KMS-11 (cell line): ENCODE measurements at regions not wholly inside any gene's neighbourhood (a gene's known extent, or its start where the extent isn't known, plus 50 kb on each side); places are given as distances from the start of the nearest gene placed in this dataset.
"Not testable (repeated sequence)": the region's sequence is repeated elsewhere in the genome, so short reads cannot be mapped to it uniquely, and the experiment has no call there.

ENCODE experiments used
- H2AFZ ChIP-seq: fragments of 200-600 bp; sonication (generic); 2 replicates; pipeline ENCODE4 v1.6.1; 2016; ENCODE audit warnings: antibody characterized with exemption, mixed run types, low read depth
- H3K27ac ChIP-seq: fragments of 200-600 bp; sonication (generic); 2 replicates; pipeline ENCODE4 v1.6.1; 2016; ENCODE audit warnings: mild to moderate bottlenecking, mixed run types
- H3K27me3 ChIP-seq: fragments of 200-600 bp; sonication (generic); 2 replicates; pipeline ENCODE4 v1.6.1; 2017; ENCODE audit warnings: mild to moderate bottlenecking, low read depth, mixed run types, moderate library complexity; ENCODE audit not compliant: insufficient read depth
- H3K36me3 ChIP-seq: fragments of 200-600 bp; sonication (generic); 2 replicates; pipeline ENCODE4 v1.6.1; 2017; ENCODE audit warnings: mild to moderate bottlenecking, mixed run types; ENCODE audit not compliant: insufficient read depth
- H3K4me1 ChIP-seq: fragments of 200-600 bp; sonication (generic); 2 replicates; pipeline ENCODE4 v1.6.1; 2016; ENCODE audit warnings: mild to moderate bottlenecking, low read depth, mixed run types; ENCODE audit not compliant: poor library complexity, severe bottlenecking
- H3K4me2 ChIP-seq: fragments of 200-600 bp; sonication (generic); 2 replicates; pipeline ENCODE4 v1.7.0; 2016; ENCODE audit warnings: mild to moderate bottlenecking, mixed run types
- H3K4me3 ChIP-seq: fragments of 200-600 bp; sonication (generic); IDR thresholded peaks from 2 replicates; pipeline ENCODE4 v1.6.1; 2017; ENCODE audit warnings: low read depth, low read length, mixed read lengths; ENCODE audit not compliant: insufficient read depth
- H3K79me2 ChIP-seq: fragments of 200-600 bp; sonication (generic); 2 replicates; pipeline ENCODE4 v1.6.1; 2016; ENCODE audit warnings: low read depth, mixed run types; ENCODE audit not compliant: insufficient read depth
- H3K9ac ChIP-seq: fragments of 200-600 bp; sonication (generic); 2 replicates; pipeline ENCODE4 v1.6.1; 2016; ENCODE audit warnings: mild to moderate bottlenecking, mixed run types
- H4K20me1 ChIP-seq: fragments of 200-600 bp; sonication (generic); 2 replicates; pipeline ENCODE4 v1.6.1; 2016; ENCODE audit warnings: mild to moderate bottlenecking, mixed run types; ENCODE audit not compliant: insufficient read depth
- CTCF ChIP-seq: fragments of 200-600 bp; sonication (generic); conservative IDR thresholded peaks from 2 replicates; pipeline ENCODE4 v1.6.1; 2017; ENCODE audit warnings: low read depth, mild to moderate bottlenecking, antibody characterized with exemption, low read length, moderate library complexity, mixed read lengths

- Histone ChIP-seq H3K36me3 (no peaks in the 10 kb centered on the region; the same call in 1 of the 2 replicates), H3K4me2 (no peak overlapping the region), H3K4me3 (no peak overlapping the region), H3K79me2 (no peaks in the 10 kb centered on the region), H4K20me1 (no peaks in the 10 kb centered on the region), H3K27me3 (no peaks in the 10 kb centered on the region), H2AFZ (no peak overlapping the region), H3K27ac (no peak overlapping the region), H3K9ac (no peak overlapping the region), H3K4me1 (no peaks in the 10 kb centered on the region)
- TF ChIP-seq CTCF: no peak
These were observed 548.8 kb upstream of the IZUMO3 start for GRCh38 chr9:25094518-25094917.

DNA sequence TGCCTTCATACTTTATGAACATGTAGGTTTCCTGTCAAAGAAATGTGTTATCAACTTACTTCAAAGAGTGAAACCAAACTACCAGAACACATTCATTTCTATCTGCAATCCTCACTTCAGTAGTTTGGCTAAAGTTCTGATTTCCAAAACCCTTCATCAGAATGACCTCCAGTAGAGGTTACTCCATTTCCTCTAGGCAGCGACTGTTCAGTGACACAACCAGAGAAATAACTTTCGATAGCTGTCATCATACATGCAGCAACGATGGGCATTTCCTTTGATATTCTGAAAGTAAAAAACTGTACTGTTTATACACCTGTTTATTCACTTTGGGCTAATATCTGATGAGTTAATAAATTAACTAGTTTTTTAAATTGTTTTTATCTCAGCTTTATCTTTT lies 532.5 kb upstream of the IZUMO3 start:
- no peak overlapping the region for H3K4me2 ChIP-seq
- H3K79me2 ChIP-seq: no peaks in the 10 kb centered on the region
- no peak overlapping the region for H2AFZ ChIP-seq
- no peaks in the 10 kb centered on the region for H3K27me3 ChIP-seq
- no peak overlapping the region for H3K9ac ChIP-seq
- no peaks in the 10 kb centered on the region for H4K20me1 ChIP-seq
- peaks cover 6% of the 10 kb centered on the region for H3K4me1 ChIP-seq
- H3K36me3 ChIP-seq: no peaks in the 10 kb centered on the region
- H3K4me3 ChIP-seq: no peak overlapping the region
- TF ChIP-seq CTCF: no peak
- no peak overlapping the region for H3K27ac ChIP-seq

DNA sequence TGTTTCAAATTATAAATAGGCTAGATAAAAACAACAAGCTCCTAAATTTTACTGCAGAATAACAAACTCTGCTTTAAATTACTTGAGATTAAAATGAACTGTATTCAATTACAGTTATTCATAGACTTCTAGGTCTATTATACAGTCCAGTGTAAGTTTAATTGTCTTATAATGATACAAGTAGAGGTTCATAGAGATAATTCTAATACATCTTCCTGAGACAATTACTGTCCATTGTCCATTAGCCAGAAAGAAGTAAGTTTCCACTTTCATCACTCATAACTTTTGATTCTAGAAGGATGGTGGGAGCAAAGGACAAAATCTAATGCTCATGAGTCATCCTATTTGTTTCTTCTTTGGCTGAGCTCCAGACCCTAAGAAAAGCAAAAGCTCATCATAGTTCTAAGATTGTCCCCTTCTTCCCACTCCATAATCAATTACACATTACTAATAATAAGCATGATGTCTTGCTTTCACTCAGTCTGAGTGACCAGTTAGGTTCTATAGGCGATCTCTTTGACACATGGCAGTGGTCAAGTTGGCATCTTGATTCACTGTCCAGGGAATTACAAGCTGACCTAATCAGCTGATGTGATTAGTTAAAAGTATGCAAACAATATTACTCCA lies 502.5 kb upstream of the IZUMO3 start:
- TF ChIP-seq CTCF: no peak
- H2AFZ ChIP-seq: no peak overlapping the region

DNA sequence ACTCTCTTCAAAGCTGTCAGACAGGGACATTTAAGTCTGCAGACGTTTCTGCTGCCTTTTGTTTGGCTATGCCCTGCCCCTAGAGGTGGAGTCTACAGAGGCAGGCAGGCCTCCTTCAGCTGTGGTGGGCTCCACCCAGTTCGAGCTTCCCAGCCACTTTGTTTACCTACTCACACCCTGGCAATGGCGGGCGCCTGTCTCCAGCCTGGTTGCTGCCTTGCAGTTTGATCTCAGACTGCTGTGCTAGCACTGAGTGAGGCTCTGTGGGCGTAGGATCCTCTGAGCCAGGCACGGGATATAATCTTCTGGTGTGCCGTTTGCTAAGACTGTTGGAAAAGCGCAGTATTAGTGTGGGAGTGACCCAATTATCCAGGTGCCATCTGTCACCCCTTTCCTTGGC lies 499.8 kb upstream of the IZUMO3 start:
- H3K79me2 ChIP-seq, H2AFZ ChIP-seq, H3K27ac ChIP-seq, H4K20me1 ChIP-seq, H3K4me3 ChIP-seq, H3K36me3 ChIP-seq, H3K4me1 ChIP-seq, H3K27me3 ChIP-seq, H3K9ac ChIP-seq, H3K4me2 ChIP-seq: not testable (repeated sequence)

More for the DNA sequence above, 502.5 kb upstream of the IZUMO3 start:
- no peaks in the 10 kb centered on the region for H3K36me3 ChIP-seq
- no peaks in the 10 kb centered on the region for H3K27me3 ChIP-seq
- H3K4me3 ChIP-seq: no peak overlapping the region
- no peak overlapping the region for H3K4me2 ChIP-seq
- H3K79me2 ChIP-seq: no peaks in the 10 kb centered on the region
- no peak overlapping the region for H3K9ac ChIP-seq
- H3K4me1 ChIP-seq: no peaks in the 10 kb centered on the region
- H3K27ac ChIP-seq: no peak overlapping the region
- no peaks in the 10 kb centered on the region for H4K20me1 ChIP-seq

- no peaks in the 10 kb centered on the region for H3K27me3 ChIP-seq
- H3K4me1 ChIP-seq: no peaks in the 10 kb centered on the region
- H3K27ac ChIP-seq: no peak overlapping the region
- H3K36me3 ChIP-seq: no peaks in the 10 kb centered on the region
- no peak overlapping the region for H3K4me2 ChIP-seq
- no peak for TF ChIP-seq CTCF
- H3K79me2 ChIP-seq: no peaks in the 10 kb centered on the region
- H3K4me3 ChIP-seq: no peak overlapping the region
- H2AFZ ChIP-seq: no peak overlapping the region
- no peak overlapping the region for H3K9ac ChIP-seq
- no peaks in the 10 kb centered on the region for H4K20me1 ChIP-seq
These were observed 484.0 kb upstream of the IZUMO3 start for GRCh38 chr9:25029743-25030142.
